ENCODE measurements at regions not wholly inside any gene's neighbourhood (a gene's known extent, or its start where the extent isn't known, plus 50 kb on each side); places are given as distances from the start of the nearest gene placed in this dataset.

DNA sequence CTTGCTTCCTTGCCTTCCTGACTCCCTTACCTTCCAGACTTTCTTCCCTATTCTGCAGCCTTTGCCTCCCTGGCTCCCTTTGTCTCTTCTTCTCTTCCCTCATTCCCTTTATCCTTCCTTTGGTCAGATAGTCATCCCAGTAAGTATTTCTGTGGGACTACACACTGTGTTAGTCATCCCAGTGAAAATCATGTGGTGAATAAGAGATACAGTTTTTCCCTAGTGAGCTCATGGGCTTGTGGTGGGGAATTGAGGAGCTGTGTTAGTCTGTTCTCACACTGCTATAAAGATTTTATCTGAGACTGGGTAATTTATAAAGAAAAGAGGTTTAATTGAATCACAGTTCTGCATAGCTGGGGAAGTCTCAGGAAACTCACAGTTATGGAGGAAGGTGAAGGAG lies 109.8 kb upstream of the EDIL3 start:
- H3K4me1 ChIP-seq = no peaks in the 10 kb centered on the region
- no peak for TF ChIP-seq EHMT2 (IDR thresholded peaks at IDR 0.05; ENCODE audit: low read depth)
- no peak for TF ChIP-seq ELK1 (IDR thresholded peaks at IDR 0.05; ENCODE audit: low read depth, low read length)
- TF ChIP-seq TP53 (CRISPR knock-in tag; IDR thresholded peaks at IDR 0.05) = no peak
- H3K27ac ChIP-seq = no peak overlapping the region
- ChIA-PET POLR2A (no interaction called here), CTCF (no interaction called here)
- no peaks in the 10 kb centered on the region for H3K9me3 ChIP-seq
- no peak overlapping the region for H3K4me3 ChIP-seq
- no peak overlapping the region for H3K4me2 ChIP-seq
- FAIRE-seq = no peak
- no peak for DNase-seq (ENCODE audit: low read depth in 1 of 2, low spot score in 1 of 2)
- ATAC-seq = no peak

DNA sequence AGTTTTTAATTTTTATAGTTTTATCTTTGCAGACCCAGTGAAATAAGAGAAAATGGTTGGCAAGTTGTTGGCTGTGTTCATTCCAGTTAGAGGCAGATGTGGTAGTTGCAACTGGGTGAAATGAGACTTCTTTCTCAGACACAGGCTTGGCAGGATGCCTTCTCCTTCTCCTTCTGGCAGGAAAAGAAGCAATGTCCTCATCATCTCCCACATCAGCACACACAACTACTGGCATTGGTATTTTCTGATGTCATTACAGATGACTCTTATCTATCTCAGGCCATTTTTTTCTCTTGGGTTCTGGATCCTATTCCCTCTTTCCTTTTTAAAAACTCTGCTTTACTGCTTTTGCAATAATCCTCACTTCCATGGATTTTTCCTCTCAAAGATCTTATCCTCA lies 103.3 kb upstream of the EDIL3 start:
- no peak overlapping the region for H3K4me2 ChIP-seq
- TF ChIP-seq RFX5 (IDR thresholded peaks at IDR 0.05) = no peak
- TF ChIP-seq HDAC2 (IDR thresholded peaks at IDR 0.05) = no peak
- no peak for TF ChIP-seq HES2 (IDR thresholded peaks at IDR 0.05)
- no peak for TF ChIP-seq EHF (CRISPR knock-in tag; IDR thresholded peaks at IDR 0.05)
- no peak for TF ChIP-seq RCOR1 (IDR thresholded peaks at IDR 0.05; ENCODE audit: low read depth, low read length)
- TF ChIP-seq KDM5A (IDR thresholded peaks at IDR 0.05) = no peak
- no peak for TF ChIP-seq GATA3 (IDR thresholded peaks at IDR 0.05; ENCODE audit: borderline replicate concordance)
- no peak for TF ChIP-seq HEYL (CRISPR knock-in tag; IDR thresholded peaks at IDR 0.05)
- no peak for TF ChIP-seq ZFP36 (IDR thresholded peaks at IDR 0.05; ENCODE audit: borderline replicate concordance, partially characterized antibody)
- no peak for FAIRE-seq
- DNase-seq (ENCODE audit: low read depth in 1 of 2, low spot score in 1 of 2) = no peak
- POLR2A ChIA-PET = no interaction called here
- no peak for ATAC-seq
- no peak overlapping the region for H3K27ac ChIP-seq
- CTCF ChIA-PET = no interaction called here
- no peak overlapping the region for H3K4me3 ChIP-seq
- no peaks in the 10 kb centered on the region for H3K4me1 ChIP-seq
- no peaks in the 10 kb centered on the region for H3K9me3 ChIP-seq

GRCh38 chr5:84480873-84481637 lies 96.4 kb upstream of the EDIL3 start:
- Histone ChIP-seq H3K4me2 (no peak overlapping the region), H3K4me3 (no peak overlapping the region), H3K4me1 (no peaks in the 10 kb centered on the region), H3K9me3 (no peaks in the 10 kb centered on the region), H3K27ac (no peak overlapping the region)
- TF ChIP-seq PHF8 (IDR thresholded peaks at IDR 0.05; ENCODE audit: borderline replicate concordance, low read depth) (no peak), ZC3H11A (IDR thresholded peaks at IDR 0.05) (no peak), RNF2 (IDR thresholded peaks at IDR 0.05; ENCODE audit: borderline replicate concordance, low read depth) (no peak), MYC (IDR thresholded peaks at IDR 0.05; ENCODE audit: borderline replicate concordance, low read length) (no peak), KDM5A (IDR thresholded peaks at IDR 0.05) (no peak), NR3C1 (IDR thresholded peaks at IDR 0.05) (no peak), MAFK (IDR thresholded peaks at IDR 0.05; ENCODE audit: partially characterized antibody) (no peak), HES2 (IDR thresholded peaks at IDR 0.05) (no peak), EHF (CRISPR knock-in tag; IDR thresholded peaks at IDR 0.05) (no peak), RFX5 (IDR thresholded peaks at IDR 0.05) (no peak), EP300 (IDR thresholded peaks at IDR 0.05) (no peak), CBX2 (IDR thresholded peaks at IDR 0.05; ENCODE audit: borderline replicate concordance, low read depth) (no peak), TFCP2L1 (CRISPR knock-in tag; IDR thresholded peaks at IDR 0.05) (no peak), HDAC2 (IDR thresholded peaks at IDR 0.05) (no peak), POLR2AphosphoS2 (conservative IDR thresholded peaks at IDR 0.05; ENCODE audit: low read length) (no peak), RARB (CRISPR knock-in tag; IDR thresholded peaks at IDR 0.05) (no peak), POLR2A (IDR thresholded peaks at IDR 0.05; ENCODE audit: low read length) (no peak)
- TF ChIP-seq, protein P1, sequence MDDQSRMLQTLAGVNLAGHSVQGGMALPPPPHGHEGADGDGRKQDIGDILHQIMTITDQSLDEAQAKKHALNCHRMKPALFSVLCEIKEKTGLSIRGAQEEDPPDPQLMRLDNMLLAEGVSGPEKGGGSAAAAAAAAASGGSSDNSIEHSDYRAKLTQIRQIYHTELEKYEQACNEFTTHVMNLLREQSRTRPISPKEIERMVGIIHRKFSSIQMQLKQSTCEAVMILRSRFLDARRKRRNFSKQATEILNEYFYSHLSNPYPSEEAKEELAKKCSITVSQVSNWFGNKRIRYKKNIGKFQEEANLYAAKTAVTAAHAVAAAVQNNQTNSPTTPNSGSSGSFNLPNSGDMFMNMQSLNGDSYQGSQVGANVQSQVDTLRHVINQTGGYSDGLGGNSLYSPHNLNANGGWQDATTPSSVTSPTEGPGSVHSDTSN (IDR thresholded peaks at IDR 0.05) = no peak
- TF ChIP-seq, protein P2, sequence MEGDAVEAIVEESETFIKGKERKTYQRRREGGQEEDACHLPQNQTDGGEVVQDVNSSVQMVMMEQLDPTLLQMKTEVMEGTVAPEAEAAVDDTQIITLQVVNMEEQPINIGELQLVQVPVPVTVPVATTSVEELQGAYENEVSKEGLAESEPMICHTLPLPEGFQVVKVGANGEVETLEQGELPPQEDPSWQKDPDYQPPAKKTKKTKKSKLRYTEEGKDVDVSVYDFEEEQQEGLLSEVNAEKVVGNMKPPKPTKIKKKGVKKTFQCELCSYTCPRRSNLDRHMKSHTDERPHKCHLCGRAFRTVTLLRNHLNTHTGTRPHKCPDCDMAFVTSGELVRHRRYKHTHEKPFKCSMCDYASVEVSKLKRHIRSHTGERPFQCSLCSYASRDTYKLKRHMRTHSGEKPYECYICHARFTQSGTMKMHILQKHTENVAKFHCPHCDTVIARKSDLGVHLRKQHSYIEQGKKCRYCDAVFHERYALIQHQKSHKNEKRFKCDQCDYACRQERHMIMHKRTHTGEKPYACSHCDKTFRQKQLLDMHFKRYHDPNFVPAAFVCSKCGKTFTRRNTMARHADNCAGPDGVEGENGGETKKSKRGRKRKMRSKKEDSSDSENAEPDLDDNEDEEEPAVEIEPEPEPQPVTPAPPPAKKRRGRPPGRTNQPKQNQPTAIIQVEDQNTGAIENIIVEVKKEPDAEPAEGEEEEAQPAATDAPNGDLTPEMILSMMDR (IDR thresholded peaks at IDR 0.05) = no peak
- WGBS (ENCODE audit: missing lambda C conversion rate) = 16% methylated on average over 5 of the region's 5 CpGs
- POLR2A ChIA-PET = no interaction called here
- DNase-seq (ENCODE audit: low read depth in 1 of 2, low spot score in 1 of 2) (no peak), FAIRE-seq (no peak), ATAC-seq (no peak)
- CTCF ChIA-PET = no interaction called here
